Adrenal gland (tissue), 5 donors: ENCODE measurements at regions not wholly inside any gene's neighbourhood (a gene's known extent, or its start where the extent isn't known, plus 50 kb on each side); places are given as distances from the start of the nearest gene placed in this dataset.

ENCODE experiments used
- CTCF ChIP-seq, 6 experiments: fragments of 450-650 bp in 4 of 6; fragments of 200-600 bp in 2 of 6; sonication (generic) in 1 of 6; IDR thresholded peaks; 1 replicate in 5 of 6; 2 replicates in 1 of 6; pipeline versions ENCODE4 v1.5.1 to v1.8.0; 2016 to 2021; ENCODE audit warnings: antibody characterized with exemption in 6 of 6, mild to moderate bottlenecking in 2 of 6, moderate library complexity in 1 of 6
- POLR2A ChIP-seq, 2 donors: fragments of 450-650 bp; IDR thresholded peaks; one replicate each; pipeline ENCODE4 v1.6.1; 2017; ENCODE audit warnings: antibody characterized with exemption in 2 of 2, mild to moderate bottlenecking in 2 of 2, moderate library complexity in 1 of 2
- donor health status: DM: no; HTN: no; CAD: no.

GRCh38 chr5:68817632-68818031 is 276.2 kb upstream of the SLC30A5 start:
- no peak for TF ChIP-seq CTCF (IDR thresholded peaks at IDR 0.05)
- no peak for TF ChIP-seq POLR2A (IDR thresholded peaks at IDR 0.05)
